HUES48 (cell line): ENCODE measurements at regions not wholly inside any gene's neighbourhood (a gene's known extent, or its start where the extent isn't known, plus 50 kb on each side); places are given as distances from the start of the nearest gene placed in this dataset.

ENCODE experiments used
- H3K27ac ChIP-seq: one replicate; pipeline ENCODE4 v1.7.0; 2013; ENCODE audit warnings: low read depth, low read length, inconsistent platforms
- H3K27me3 ChIP-seq: 2 replicates; pipeline ENCODE4 v1.6.1; 2013; ENCODE audit warnings: mild to moderate bottlenecking, low read length; ENCODE audit not compliant: control insufficient read depth, insufficient read depth
- H3K36me3 ChIP-seq: 2 replicates; pipeline ENCODE4 v1.6.1; 2013; ENCODE audit warnings: low read length; ENCODE audit not compliant: control insufficient read depth, insufficient read depth
- H3K4me1 ChIP-seq: 2 replicates; pipeline ENCODE4 v1.6.1; 2013; ENCODE audit warnings: mild to moderate bottlenecking, low read length; ENCODE audit not compliant: control insufficient read depth, insufficient read depth
- H3K4me3 ChIP-seq: 2 replicates; pipeline ENCODE4 v1.5.1; 2013; ENCODE audit warnings: mild to moderate bottlenecking, low read depth, low read length
- H3K9ac ChIP-seq: 2 replicates; pipeline ENCODE4 v1.6.1; 2013; ENCODE audit warnings: mild to moderate bottlenecking, low read depth, low read length, moderate library complexity
- H3K9me3 ChIP-seq: 2 replicates; pipeline ENCODE4 v1.6.1; 2013; ENCODE audit warnings: low read length; ENCODE audit not compliant: control insufficient read depth, insufficient read depth

DNA sequence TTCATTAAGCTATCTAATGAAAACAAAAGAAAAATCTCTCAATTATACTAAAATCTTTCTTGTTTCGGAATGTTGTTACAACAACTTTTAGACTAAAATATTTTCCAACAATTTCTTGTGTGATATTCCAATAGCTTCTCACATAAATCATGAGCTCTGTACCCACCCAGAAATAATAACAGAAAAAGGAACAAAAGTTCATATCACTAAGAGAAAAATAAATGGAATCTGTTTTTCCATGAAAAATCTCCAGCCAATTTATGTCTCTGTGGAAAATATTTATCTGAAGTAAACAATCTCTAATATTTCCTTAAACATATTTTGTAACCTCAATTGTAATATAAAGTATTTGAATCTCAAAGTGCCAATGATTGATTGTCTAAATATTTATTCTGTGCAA lies 628.6 kb upstream of the ANKRD30A start:
- Histone ChIP-seq H3K4me3 (no peak overlapping the region), H3K9me3 (no peaks in the 10 kb centered on the region), H3K27ac (no peak overlapping the region), H3K27me3 (no peaks in the 10 kb centered on the region), H3K4me1 (no peaks in the 10 kb centered on the region), H3K36me3 (no peaks in the 10 kb centered on the region), H3K9ac (no peak overlapping the region)

DNA sequence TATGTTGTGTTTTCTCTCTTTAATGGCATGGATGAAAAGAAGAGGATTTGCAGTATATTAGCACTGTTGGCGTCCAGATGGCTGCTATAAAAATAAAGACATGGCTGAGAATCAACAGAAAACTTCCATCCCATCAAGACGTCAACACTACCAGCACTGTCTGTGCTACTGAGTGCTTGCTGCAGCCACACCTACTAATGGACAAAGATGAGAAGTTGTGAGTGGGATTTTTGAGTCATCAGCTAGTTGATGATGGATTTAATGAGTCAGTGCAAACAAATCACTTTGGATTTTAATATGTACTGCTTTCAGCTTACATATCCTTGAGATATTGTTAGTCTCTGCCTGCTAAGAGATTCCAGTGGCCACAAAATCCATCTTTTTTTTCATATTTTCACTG lies 631.0 kb upstream of the ANKRD30A start:
- Histone ChIP-seq H3K9me3 (no peaks in the 10 kb centered on the region), H3K36me3 (no peaks in the 10 kb centered on the region), H3K27me3 (no peaks in the 10 kb centered on the region), H3K9ac (no peak overlapping the region), H3K4me1 (no peaks in the 10 kb centered on the region), H3K27ac (no peak overlapping the region), H3K4me3 (no peak overlapping the region)

DNA sequence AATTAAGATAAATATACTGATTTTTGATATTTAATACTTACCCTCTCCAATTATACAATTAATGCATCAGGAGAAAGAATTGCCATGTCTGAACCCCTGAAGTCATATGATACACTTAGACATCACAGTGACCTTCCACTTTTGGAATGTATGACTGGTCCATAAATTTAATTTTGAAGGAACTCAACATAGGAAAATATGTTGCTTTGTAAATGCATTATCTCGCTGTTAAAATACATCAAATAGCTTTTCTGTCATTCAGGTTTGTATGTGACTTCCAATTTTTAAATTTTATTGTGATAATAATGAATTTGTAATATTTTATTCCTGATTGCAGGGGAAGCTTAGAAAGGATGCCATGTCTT lies 631.9 kb upstream of the ANKRD30A start:
- H3K27me3 ChIP-seq: no peaks in the 10 kb centered on the region
- H3K9ac ChIP-seq: no peak overlapping the region
- H3K36me3 ChIP-seq: no peaks in the 10 kb centered on the region
- H3K27ac ChIP-seq: no peak overlapping the region
- no peaks in the 10 kb centered on the region for H3K9me3 ChIP-seq
- H3K4me1 ChIP-seq: no peaks in the 10 kb centered on the region
- no peak overlapping the region for H3K4me3 ChIP-seq

DNA sequence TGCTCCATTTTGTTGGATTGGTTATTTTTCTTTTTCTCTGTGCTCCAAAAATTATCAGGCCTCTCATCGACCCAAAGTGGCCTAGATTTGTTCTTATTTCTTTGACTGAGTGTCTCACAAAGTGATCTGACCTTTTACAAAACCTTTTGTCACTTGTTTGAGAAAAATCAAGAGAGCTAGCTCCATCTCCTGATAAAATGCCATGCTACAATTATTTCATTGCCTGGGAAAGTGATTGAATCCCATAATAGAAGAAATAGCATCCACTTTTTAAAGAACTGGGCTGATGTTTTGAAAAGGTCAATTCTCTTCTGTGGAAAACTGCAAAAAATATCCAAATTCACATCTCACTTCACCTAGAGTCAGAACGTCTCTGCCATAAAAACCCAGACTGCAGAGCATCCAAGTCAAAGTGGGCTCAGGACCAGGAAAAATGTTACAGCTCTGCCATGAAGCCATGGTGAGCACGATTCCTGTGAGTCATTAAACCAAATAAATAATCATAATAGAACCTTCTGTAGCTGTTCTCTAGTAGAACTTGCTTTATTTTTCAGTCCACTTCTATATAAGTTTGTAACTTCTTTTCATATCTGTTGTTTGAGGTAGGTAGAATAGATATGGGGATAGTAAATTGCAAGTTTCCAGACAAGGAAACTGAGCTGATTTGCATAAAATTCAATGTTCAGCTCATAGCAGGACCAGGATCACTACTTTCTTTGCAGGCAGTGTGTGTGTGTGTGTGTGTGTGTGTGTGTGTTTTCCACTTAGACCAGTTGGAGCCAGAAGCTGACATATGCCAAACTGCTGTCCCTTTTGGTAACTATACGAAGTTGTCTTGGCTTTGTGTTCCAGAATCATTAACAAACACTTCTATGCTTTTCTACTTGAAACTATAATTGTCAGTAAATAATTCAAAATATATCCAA lies 632.5 kb upstream of the ANKRD30A start:
- Histone ChIP-seq H3K4me1 (no peaks in the 10 kb centered on the region), H3K4me3 (no peak overlapping the region), H3K9me3 (no peaks in the 10 kb centered on the region), H3K27ac (no peak overlapping the region), H3K9ac (no peak overlapping the region), H3K36me3 (no peaks in the 10 kb centered on the region), H3K27me3 (no peaks in the 10 kb centered on the region)

DNA sequence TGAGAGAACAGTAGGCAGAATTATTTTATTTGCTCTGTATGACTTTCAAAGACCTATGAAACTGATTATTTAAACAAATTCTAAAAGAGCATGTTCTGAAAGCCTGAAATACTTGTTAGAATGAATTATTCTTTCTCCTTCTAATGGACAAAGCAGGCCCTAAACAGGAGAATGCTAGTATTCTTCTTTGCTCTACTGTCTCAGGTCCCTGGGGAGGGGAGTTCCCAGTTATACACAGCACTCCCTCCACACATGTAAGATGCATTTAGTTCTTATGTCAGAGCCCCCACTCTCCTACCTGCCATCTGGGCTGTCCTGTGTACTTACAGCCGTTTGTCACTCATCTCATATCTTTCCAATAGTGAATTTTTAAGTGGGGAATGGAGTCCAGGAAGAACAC lies 633.5 kb upstream of the ANKRD30A start:
- no peaks in the 10 kb centered on the region for H3K4me1 ChIP-seq
- H3K9ac ChIP-seq: no peak overlapping the region
- no peaks in the 10 kb centered on the region for H3K9me3 ChIP-seq
- no peak overlapping the region for H3K4me3 ChIP-seq
- no peak overlapping the region for H3K27ac ChIP-seq
- H3K27me3 ChIP-seq: no peaks in the 10 kb centered on the region
- no peaks in the 10 kb centered on the region for H3K36me3 ChIP-seq

DNA sequence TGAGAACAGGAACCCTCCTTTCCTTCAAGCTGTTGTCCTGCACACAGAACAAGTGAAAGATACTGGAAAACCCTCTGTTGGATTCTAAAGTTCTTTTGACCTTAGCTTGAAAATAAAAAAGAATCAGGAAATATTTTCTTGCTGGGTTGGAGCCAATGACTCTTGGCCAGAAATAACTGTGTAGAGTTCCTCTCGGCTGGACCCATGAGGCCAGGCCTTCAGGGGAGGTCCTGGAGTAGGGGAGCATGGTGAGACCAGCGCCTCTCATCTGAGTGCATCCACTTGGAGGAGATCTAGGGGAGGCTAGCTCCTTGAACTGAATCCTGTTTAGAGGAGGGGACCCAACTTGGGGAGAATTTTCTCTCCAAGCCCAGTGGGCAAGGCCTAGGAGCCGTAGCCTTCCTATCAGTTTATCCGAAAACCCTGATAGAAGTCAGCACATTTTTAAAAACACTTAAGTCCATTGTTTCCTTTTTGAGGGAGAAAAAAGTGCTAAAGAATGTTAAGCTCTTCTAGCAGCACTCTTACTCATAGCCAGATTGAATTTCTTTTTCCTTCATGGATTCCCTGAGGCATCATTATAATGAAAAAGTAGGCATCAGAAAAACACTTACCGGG lies 635.7 kb upstream of the ANKRD30A start:
- no peak overlapping the region for H3K27ac ChIP-seq
- H3K4me3 ChIP-seq: no peak overlapping the region
- no peaks in the 10 kb centered on the region for H3K9me3 ChIP-seq
- H3K4me1 ChIP-seq: no peaks in the 10 kb centered on the region
- no peaks in the 10 kb centered on the region for H3K27me3 ChIP-seq
- no peaks in the 10 kb centered on the region for H3K36me3 ChIP-seq
- no peak overlapping the region for H3K9ac ChIP-seq

DNA sequence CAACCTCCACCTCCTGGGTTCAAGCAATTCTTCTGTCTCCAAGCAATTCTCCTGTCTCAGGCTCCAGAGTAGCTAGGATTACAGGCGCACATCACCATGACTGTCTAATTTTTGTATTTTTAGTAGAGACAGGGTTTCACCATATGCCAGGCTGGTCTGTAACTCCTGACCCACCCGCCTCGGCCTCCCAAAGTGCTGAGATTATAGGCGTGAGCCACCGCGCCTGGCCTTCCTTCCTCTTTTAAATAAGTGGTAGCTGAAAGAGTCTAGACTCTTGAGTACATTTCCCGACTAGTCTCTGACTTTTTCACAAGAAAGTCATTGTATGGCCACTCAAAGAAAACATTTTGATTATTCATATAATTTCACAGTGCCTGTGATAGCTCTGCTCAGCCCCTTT lies 636.2 kb upstream of the ANKRD30A start:
- Histone ChIP-seq H3K27ac (no peak overlapping the region), H3K4me3 (no peak overlapping the region), H3K9me3 (no peaks in the 10 kb centered on the region), H3K36me3 (no peaks in the 10 kb centered on the region), H3K27me3 (no peaks in the 10 kb centered on the region), H3K9ac (no peak overlapping the region), H3K4me1 (no peaks in the 10 kb centered on the region)

DNA sequence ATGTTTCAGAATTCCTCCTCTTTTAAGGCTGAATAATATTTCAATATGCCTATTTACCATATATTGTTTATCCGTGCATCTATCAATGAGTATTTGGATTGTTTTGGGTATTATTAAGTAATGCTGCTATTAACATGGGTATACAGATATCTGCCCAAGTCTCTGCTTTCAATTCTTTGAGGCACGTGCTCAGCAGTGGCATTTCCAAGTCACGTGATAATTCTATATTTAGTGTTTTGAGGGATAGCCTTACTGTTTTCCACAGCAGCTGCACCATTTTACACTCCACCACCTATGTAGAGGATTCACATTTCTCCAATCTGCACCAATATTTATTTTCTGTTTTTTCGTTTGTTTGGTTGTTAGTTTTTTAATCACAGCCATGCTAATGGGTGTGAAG lies 636.8 kb upstream of the ANKRD30A start:
- H3K36me3 ChIP-seq: no peaks in the 10 kb centered on the region
- no peak overlapping the region for H3K9ac ChIP-seq
- no peak overlapping the region for H3K27ac ChIP-seq
- H3K27me3 ChIP-seq: no peaks in the 10 kb centered on the region
- H3K9me3 ChIP-seq: no peaks in the 10 kb centered on the region
- no peaks in the 10 kb centered on the region for H3K4me1 ChIP-seq
- H3K4me3 ChIP-seq: no peak overlapping the region

DNA sequence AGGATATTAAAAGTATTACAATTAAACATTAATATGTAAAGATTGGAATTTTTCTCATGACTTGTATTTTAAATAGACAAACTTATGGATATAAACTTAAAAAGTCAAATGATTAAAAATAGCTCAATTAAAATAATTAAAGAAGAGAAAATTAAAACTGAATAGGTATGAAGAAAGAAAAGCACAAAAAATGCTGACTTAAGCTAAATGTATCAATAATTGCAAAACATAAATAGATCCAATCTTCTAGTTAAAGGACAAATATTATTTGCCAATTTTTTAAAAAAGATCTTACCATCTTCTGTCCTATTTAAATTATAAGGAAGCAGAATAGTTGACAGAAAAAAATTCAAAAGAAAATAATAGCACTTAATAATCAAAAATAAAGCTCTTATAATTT lies 646.3 kb upstream of the ANKRD30A start:
- Histone ChIP-seq H3K36me3 (no peaks in the 10 kb centered on the region), H3K27ac (no peak overlapping the region), H3K4me1 (no peaks in the 10 kb centered on the region), H3K27me3 (no peaks in the 10 kb centered on the region), H3K4me3 (no peak overlapping the region), H3K9me3 (no peaks in the 10 kb centered on the region), H3K9ac (no peak overlapping the region)

DNA sequence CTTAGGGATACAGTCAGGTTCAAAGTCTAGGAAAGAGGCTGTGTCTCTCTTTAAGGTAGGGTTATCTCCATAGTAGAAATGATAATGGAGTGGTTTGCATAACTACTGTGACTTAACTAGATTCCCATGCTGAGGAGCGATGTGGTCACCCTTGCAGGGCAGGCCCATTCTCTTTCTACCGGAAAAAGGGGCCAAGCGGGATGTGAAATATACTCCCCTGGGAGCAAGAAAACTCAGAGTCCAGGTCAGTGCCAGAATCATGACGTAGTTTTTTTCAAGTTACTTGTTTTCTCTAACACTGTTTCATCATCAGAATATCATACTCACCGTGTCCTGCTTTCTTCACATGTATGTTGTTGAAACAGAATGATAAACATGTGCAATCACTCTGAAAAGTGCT lies 649.0 kb upstream of the ANKRD30A start:
- no peaks in the 10 kb centered on the region for H3K36me3 ChIP-seq
- H3K9me3 ChIP-seq: no peaks in the 10 kb centered on the region
- no peak overlapping the region for H3K27ac ChIP-seq
- no peaks in the 10 kb centered on the region for H3K27me3 ChIP-seq
- no peak overlapping the region for H3K4me3 ChIP-seq
- H3K4me1 ChIP-seq: no peaks in the 10 kb centered on the region
- no peak overlapping the region for H3K9ac ChIP-seq

DNA sequence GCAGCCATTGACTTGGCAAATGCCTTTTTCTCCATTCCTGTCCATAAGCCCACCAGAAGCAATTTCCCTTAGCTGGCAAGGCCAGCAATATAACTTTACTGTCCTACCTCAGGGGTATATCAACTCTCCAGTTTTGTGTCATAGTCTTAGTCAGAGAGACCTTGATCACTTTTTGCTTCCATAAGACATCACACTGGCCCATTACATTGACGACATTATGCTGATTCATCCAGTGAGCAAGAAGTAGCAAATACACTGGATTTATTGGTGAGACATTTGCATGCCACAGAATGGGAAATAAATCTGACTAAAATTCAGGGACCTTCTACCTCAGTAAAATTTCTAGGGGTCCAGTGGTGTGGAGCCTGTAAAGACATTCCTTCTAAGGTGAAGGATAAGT lies 649.7 kb upstream of the ANKRD30A start:
- Histone ChIP-seq H3K4me1 (no peaks in the 10 kb centered on the region), H3K27me3 (no peaks in the 10 kb centered on the region)

More for the DNA sequence above, 649.7 kb upstream of the ANKRD30A start:
- Histone ChIP-seq H3K9ac (no peak overlapping the region), H3K36me3 (no peaks in the 10 kb centered on the region), H3K9me3 (no peaks in the 10 kb centered on the region), H3K27ac (no peak overlapping the region), H3K4me3 (no peak overlapping the region)
